Brain pericyte (primary cell): ENCODE measurements at regions not wholly inside any gene's neighbourhood (a gene's known extent, or its start where the extent isn't known, plus 50 kb on each side); places are given as distances from the start of the nearest gene placed in this dataset.

Experiments used
- DNase-seq: peaks from one replicate; pipeline ENCODE4 v3.0.0-alpha.2; 2012; ENCODE audit warnings: low read depth, low spot score

- DNase-seq: no peak
Observed at GRCh38 chr22:48647606-48648515, 1179.8 kb downstream of the BRD1 start.

- no peak for DNase-seq
Observed at GRCh38 chr22:48647051-48647450, 1180.6 kb downstream of the BRD1 start.

GRCh38 chr22:48646216-48646925 is 1181.3 kb downstream of the BRD1 start:
- DNase-seq: no peak

- DNase-seq: no peak
Observed at GRCh38 chr22:48645766-48646165, 1181.9 kb downstream of the BRD1 start.

GRCh38 chr22:48644997-48645396 is 1182.7 kb downstream of the BRD1 start:
- no peak for DNase-seq

GRCh38 chr22:48644108-48644507 is 1183.6 kb downstream of the BRD1 start:
- no peak for DNase-seq

- DNase-seq: no peak
Observed at GRCh38 chr22:48643066-48643731, 1184.5 kb downstream of the BRD1 start.

- DNase-seq: no peak
Observed at GRCh38 chr22:48642550-48642949, 1185.1 kb downstream of the BRD1 start.

GRCh38 chr22:48641906-48642475 is 1185.7 kb downstream of the BRD1 start:
- no peak for DNase-seq

GRCh38 chr22:48640890-48641841 is 1186.5 kb downstream of the BRD1 start:
- DNase-seq: no peak

- no peak for DNase-seq
Observed at GRCh38 chr22:48639896-48640748, 1187.6 kb downstream of the BRD1 start.

- no peak for DNase-seq
Observed at GRCh38 chr22:48639021-48639795, 1188.5 kb downstream of the BRD1 start.

GRCh38 chr22:48637231-48637630 is 1190.4 kb downstream of the BRD1 start:
- no peak for DNase-seq

GRCh38 chr22:48636746-48637145 is 1190.9 kb downstream of the BRD1 start:
- DNase-seq: no peak

- no peak for DNase-seq
Observed at GRCh38 chr22:48635816-48636215, 1191.9 kb downstream of the BRD1 start.

- DNase-seq: no peak
Observed at GRCh38 chr22:48635031-48635430, 1192.6 kb downstream of the BRD1 start.

- no peak for DNase-seq
Observed at GRCh38 chr22:48633996-48634836, 1193.5 kb downstream of the BRD1 start.

- no peak for DNase-seq
Observed at GRCh38 chr22:48632646-48633246, 1194.9 kb downstream of the BRD1 start.
